NCI-H510A (cell line): ENCODE measurements at regions not wholly inside any gene's neighbourhood (a gene's known extent, or its start where the extent isn't known, plus 50 kb on each side); places are given as distances from the start of the nearest gene placed in this dataset.

ENCODE experiments used
- DNase-seq: peaks from one replicate; lab custom pipeline; 2025; lab: John Stamatoyannopoulos, UW

- no peak for DNase-seq
Observed at GRCh38 chr6:85396159-85396808, 53.6 kb upstream of the NT5E start.

GRCh38 chr6:85395746-85396145 lies 54.1 kb upstream of the NT5E start:
- DNase-seq, result no peak

DNA sequence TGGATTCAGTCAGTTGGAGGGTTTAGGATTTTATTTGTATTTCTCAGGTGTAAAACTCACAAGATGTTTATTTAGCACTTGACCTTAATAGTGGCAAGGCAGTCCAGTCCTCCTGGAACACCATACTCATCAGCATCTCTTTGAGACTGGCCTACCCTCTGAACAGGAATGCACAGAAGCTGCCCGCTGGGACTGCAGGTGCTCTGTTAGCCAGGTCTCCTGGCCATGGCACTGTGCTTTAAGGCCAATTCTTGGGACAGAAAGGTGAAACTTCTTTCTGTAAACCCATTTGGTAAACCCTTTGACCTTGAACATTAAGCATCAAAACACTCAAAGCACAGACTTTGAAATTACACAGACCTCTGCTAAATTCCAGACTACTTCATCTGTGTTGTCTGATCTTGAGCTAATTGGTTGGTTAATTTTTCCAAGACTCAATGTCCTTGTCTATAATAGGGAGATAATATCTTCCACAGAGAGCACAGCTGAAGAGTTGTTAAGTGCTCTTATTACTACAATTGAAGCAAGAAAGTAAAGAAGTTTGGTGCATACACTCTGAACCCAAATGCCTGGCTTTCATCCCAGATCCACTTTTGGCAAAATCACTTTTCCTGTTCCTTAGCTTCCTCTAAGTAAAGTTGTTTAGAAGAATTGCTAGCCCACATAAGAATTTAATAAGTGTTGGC lies 54.9 kb upstream of the NT5E start:
- DNase-seq, result no peak

- no peak for DNase-seq
Observed at GRCh38 chr6:85394199-85394598, 55.7 kb upstream of the NT5E start.

GRCh38 chr6:85392379-85392778 lies 57.5 kb upstream of the NT5E start:
- DNase-seq, result no peak

DNA sequence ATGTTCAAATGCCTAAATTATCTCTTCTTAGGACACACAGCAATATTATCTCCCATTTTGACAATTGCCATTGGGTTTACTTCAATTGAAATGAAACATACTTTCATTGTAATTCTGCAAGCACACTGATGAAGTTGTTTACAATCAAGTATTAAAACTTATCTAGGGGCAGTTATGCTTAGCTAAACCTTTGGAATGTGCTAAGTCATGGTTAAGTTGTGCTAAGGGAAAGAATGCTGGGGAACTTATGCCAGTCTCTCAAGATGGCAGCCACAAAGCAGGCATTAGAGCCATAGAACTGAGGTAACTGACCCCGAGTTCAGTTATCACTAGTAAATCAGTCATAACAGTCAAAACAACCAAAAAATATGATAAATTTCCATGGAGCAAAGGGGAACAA lies 59.1 kb upstream of the NT5E start:
- DNase-seq, result no peak

GRCh38 chr6:85390105-85390728 lies 59.7 kb upstream of the NT5E start:
- DNase-seq, result no peak

DNA sequence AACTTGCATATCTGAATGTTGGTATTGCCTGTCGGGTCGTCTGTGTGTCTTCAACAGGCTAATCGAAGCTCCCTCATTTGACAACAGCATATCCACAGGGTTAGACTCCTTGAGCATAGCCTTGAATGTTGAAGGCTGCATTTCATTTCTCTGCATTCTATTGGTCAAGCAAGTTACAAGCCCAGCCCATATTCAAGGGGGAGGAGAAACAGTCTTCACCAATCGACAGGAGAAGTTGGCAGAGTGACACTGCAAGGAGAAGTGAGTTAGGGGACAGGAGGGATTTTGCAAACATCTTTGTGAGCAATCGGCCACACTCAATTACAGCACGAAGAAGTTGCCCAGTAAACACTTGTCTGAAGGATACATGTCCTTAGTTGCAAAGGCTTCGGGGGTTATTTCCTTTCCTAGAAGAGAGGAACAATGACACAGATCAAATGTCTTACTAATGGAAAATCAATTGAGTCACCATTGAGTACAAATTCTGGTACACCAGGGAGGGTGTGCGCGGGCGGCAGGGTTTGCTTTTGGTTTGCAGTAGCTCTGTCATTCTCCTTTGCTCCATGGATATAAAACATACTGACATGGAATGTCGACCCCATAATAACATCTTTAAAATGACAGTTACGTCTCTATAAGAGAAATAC lies 60.6 kb upstream of the NT5E start:
- DNase-seq, result no peak

DNA sequence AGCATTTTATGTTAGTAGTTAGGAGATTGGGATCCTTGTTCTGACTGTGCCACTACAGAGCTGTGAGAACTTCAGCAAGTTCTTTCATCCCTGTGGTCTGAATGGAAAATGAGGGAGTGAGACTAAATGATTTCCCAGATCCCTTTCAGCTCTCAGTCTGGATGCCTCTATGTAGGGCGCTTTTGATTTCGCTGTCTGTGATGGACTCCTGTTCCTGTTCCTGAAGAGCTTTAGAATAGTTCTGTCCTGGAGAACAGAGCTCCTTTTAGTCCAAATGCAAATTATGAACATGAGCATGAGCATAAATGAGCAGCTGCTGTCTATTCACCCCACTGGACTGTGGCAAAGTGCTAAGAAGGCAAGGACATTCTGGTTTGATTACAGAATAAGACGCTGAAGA lies 61.4 kb upstream of the NT5E start:
- no peak for DNase-seq

GRCh38 chr6:85385636-85386315 lies 64.1 kb upstream of the NT5E start:
- no peak for DNase-seq

GRCh38 chr6:85383042-85383441 lies 66.8 kb upstream of the NT5E start:
- no peak for DNase-seq

GRCh38 chr6:85382541-85382940 lies 67.3 kb upstream of the NT5E start:
- no peak for DNase-seq

GRCh38 chr6:85372915-85373270 lies 77.0 kb upstream of the NT5E start:
- no peak for DNase-seq

- DNase-seq, result no peak
Observed at GRCh38 chr6:85372188-85372914, 77.5 kb upstream of the NT5E start.

GRCh38 chr6:85368631-85369030 lies 81.3 kb upstream of the NT5E start:
- no peak for DNase-seq

DNA sequence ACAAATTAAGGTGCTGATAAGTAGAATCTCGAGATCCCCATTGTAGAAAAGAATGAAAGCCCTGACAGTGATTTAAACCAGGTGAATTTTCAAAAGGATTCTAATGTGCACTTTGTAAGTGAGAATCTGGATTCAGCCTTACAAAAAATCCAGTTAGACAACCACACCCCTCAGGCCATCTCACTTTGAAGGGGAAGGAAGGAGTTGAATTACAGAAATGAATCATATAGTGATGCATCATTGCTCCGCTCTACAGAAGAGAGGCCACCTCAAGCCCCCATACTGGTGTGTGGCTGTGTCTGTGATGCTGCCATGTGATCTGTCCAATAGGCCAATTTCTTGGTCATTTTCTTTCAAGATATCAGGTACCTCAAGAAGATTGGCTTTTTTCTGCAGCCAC lies 85.5 kb upstream of the NT5E start:
- DNase-seq, result no peak

- DNase-seq, result no peak
Observed at GRCh38 chr6:85363870-85364269, 86.0 kb upstream of the NT5E start.

- no peak for DNase-seq
Observed at GRCh38 chr6:85362652-85363310, 87.1 kb upstream of the NT5E start.

DNA sequence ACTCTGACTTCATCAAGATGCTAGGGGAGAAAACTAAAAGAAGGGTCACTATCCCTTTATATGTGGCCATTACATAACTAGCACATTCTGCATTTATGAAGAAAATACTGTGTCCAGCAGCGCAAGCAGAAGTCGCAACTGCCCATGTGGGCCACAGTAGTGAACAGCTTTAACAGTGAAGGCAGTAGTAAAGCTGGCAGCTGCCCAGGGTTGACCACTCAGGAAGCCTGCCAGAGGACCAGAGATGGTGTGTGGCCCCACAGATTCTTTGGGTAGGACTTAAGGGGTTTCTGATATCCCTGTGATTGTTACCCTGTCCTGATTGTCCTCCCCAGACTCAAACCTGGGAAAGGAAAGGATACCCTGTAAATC lies 88.3 kb upstream of the NT5E start:
- no peak for DNase-seq

DNA sequence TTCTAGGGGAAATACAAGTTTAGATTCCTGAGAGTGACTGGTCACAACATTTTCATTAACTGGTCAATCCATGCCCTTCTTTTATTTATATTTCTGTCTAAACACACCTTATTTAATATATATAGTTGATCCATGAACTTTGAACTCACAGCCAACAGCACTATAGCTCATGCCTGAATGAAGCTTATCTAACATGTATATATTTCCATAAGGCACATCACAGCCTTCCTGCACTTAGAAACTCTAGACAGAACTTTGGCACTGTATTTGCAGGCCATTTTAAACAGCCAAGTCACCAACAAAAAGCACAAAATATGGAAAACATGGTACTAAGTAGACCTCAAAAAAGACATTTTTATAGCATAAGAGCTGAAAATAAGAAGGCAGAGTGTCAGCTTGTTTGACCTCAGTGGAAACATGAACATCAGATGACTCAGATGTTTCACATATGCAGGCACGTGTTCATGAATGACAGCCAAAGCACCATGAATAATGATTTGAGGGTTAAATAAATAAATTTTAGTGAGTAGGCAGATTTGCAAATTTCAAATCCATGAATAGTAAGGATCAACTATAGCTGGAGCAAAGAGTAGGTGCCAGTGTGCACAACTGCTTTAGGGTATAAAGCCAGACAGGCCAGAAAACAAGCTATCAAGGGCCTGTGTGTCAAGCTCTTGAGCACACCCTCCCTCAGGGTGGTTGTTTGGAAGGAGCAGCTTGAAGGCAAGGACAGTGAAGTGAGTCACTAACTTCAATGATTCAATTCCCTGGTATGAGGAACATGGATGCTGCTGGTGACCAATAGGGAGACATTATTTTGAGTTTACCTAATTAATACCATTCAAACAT lies 88.9 kb upstream of the NT5E start:
- DNase-seq, result no peak
